DOHH2 (cell line): ENCODE measurements at regions not wholly inside any gene's neighbourhood (a gene's known extent, or its start where the extent isn't known, plus 50 kb on each side); places are given as distances from the start of the nearest gene placed in this dataset.

Experiments
- EZH2phosphoT487 ChIP-seq: fragments of 200-600 bp; sonication (generic); IDR thresholded peaks from 2 replicates; pipeline ENCODE4 v1.6.1; 2017; ENCODE audit warnings: borderline replicate concordance, mild to moderate bottlenecking, antibody characterized with exemption, low read length, moderate library complexity, mixed read lengths
- TF ChIP-seq, protein P1 (sequence below): fragments of 200-600 bp; sonication (generic); IDR thresholded peaks from one replicate; pipeline ENCODE4 v1.5.1; 2014; ENCODE audit warnings: antibody characterized with exemption, mild to moderate bottlenecking, low read depth, low read length; ENCODE audit not compliant: poor library complexity, severe bottlenecking

DNA sequence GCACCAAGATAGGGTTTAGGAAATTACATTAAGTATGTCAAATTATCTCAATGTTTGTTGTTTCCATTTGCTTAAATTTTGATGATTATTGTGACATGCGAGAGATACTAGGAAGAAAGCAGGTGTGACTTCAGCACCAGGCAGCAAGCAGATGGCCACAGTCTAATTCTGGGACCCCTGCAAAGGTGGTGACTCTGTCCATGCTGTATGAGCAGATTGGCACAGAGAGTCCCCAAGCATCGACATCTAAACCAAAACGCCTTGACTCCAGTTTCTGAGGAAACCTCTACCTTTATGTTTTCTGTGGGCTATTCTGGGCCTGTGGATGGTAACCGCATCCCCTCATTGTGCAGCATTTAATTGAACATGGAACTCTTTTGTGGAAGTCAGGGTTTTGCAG is 670.1 kb upstream of the TMEM132C start:
- TF ChIP-seq, protein P1, sequence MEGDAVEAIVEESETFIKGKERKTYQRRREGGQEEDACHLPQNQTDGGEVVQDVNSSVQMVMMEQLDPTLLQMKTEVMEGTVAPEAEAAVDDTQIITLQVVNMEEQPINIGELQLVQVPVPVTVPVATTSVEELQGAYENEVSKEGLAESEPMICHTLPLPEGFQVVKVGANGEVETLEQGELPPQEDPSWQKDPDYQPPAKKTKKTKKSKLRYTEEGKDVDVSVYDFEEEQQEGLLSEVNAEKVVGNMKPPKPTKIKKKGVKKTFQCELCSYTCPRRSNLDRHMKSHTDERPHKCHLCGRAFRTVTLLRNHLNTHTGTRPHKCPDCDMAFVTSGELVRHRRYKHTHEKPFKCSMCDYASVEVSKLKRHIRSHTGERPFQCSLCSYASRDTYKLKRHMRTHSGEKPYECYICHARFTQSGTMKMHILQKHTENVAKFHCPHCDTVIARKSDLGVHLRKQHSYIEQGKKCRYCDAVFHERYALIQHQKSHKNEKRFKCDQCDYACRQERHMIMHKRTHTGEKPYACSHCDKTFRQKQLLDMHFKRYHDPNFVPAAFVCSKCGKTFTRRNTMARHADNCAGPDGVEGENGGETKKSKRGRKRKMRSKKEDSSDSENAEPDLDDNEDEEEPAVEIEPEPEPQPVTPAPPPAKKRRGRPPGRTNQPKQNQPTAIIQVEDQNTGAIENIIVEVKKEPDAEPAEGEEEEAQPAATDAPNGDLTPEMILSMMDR, result no peak
- no peak for TF ChIP-seq EZH2phosphoT487
